ENCODE measurements at regions not wholly inside any gene's neighbourhood (a gene's known extent, or its start where the extent isn't known, plus 50 kb on each side); places are given as distances from the start of the nearest gene placed in this dataset.

GRCh38 chr6:71388856-71389527, 100.4 kb downstream of the OGFRL1 start:
- no peak overlapping the region for H3K4me3 Mint-ChIP-seq
- no peak overlapping the region for H3K27ac Mint-ChIP-seq
- H3K4me1 Mint-ChIP-seq (ENCODE audit: low read depth) = no peaks in the 10 kb centered on the region
- no peaks in the 10 kb centered on the region for H3K36me3 Mint-ChIP-seq (ENCODE audit: low read depth)
- no peaks in the 10 kb centered on the region for H3K9me3 Mint-ChIP-seq
- H3K27me3 Mint-ChIP-seq = peaks cover 13% of the 10 kb centered on the region

- H3K4me3 Mint-ChIP-seq = no peak overlapping the region
- no peaks in the 10 kb centered on the region for H3K36me3 Mint-ChIP-seq (ENCODE audit: low read depth)
- peaks cover 13% of the 10 kb centered on the region for H3K27me3 Mint-ChIP-seq
- no peaks in the 10 kb centered on the region for H3K4me1 Mint-ChIP-seq (ENCODE audit: low read depth)
- no peaks in the 10 kb centered on the region for H3K9me3 Mint-ChIP-seq
- H3K27ac Mint-ChIP-seq = no peak overlapping the region
Observed at GRCh38 chr6:71391126-71391525, 102.5 kb downstream of the OGFRL1 start.

GRCh38 chr6:71392276-71392675, 103.7 kb downstream of the OGFRL1 start:
- Mint-ChIP-seq H3K27me3 (peaks cover 13% of the 10 kb centered on the region), H3K36me3 (ENCODE audit: low read depth) (no peaks in the 10 kb centered on the region), H3K4me1 (ENCODE audit: low read depth) (no peaks in the 10 kb centered on the region), H3K27ac (no peak overlapping the region), H3K9me3 (no peaks in the 10 kb centered on the region), H3K4me3 (no peak overlapping the region)

GRCh38 chr6:71393471-71393870, 104.9 kb downstream of the OGFRL1 start:
- Mint-ChIP-seq H3K4me1 (ENCODE audit: low read depth) (no peaks in the 10 kb centered on the region), H3K27me3 (peaks cover 17% of the 10 kb centered on the region), H3K9me3 (no peaks in the 10 kb centered on the region), H3K27ac (no peak overlapping the region), H3K36me3 (ENCODE audit: low read depth) (no peaks in the 10 kb centered on the region), H3K4me3 (no peak overlapping the region)

GRCh38 chr6:71393981-71394432, 105.4 kb downstream of the OGFRL1 start:
- no peak overlapping the region for H3K4me3 Mint-ChIP-seq
- H3K27me3 Mint-ChIP-seq = peaks cover 17% of the 10 kb centered on the region
- no peak overlapping the region for H3K27ac Mint-ChIP-seq
- no peaks in the 10 kb centered on the region for H3K9me3 Mint-ChIP-seq
- no peaks in the 10 kb centered on the region for H3K4me1 Mint-ChIP-seq (ENCODE audit: low read depth)
- no peaks in the 10 kb centered on the region for H3K36me3 Mint-ChIP-seq (ENCODE audit: low read depth)

GRCh38 chr6:71394926-71395325, 106.3 kb downstream of the OGFRL1 start:
- Mint-ChIP-seq H3K27me3 (peaks cover 12% of the 10 kb centered on the region), H3K4me1 (ENCODE audit: low read depth) (no peaks in the 10 kb centered on the region), H3K27ac (no peak overlapping the region), H3K9me3 (no peaks in the 10 kb centered on the region), H3K4me3 (no peak overlapping the region), H3K36me3 (ENCODE audit: low read depth) (no peaks in the 10 kb centered on the region)

- Mint-ChIP-seq H3K36me3 (ENCODE audit: low read depth) (no peaks in the 10 kb centered on the region), H3K27ac (no peak overlapping the region), H3K4me1 (ENCODE audit: low read depth) (no peaks in the 10 kb centered on the region), H3K9me3 (no peaks in the 10 kb centered on the region), H3K4me3 (no peak overlapping the region), H3K27me3 (peaks cover 12% of the 10 kb centered on the region)
Observed at GRCh38 chr6:71395731-71396409, 107.3 kb downstream of the OGFRL1 start.

- no peak overlapping the region for H3K27ac Mint-ChIP-seq
- peaks cover 12% of the 10 kb centered on the region for H3K27me3 Mint-ChIP-seq
- H3K4me1 Mint-ChIP-seq (ENCODE audit: low read depth) = no peaks in the 10 kb centered on the region
- no peaks in the 10 kb centered on the region for H3K36me3 Mint-ChIP-seq (ENCODE audit: low read depth)
- H3K9me3 Mint-ChIP-seq = no peaks in the 10 kb centered on the region
- no peak overlapping the region for H3K4me3 Mint-ChIP-seq
Observed at GRCh38 chr6:71396410-71396801, 107.8 kb downstream of the OGFRL1 start.

- H3K27me3 Mint-ChIP-seq = peaks cover 11% of the 10 kb centered on the region
- H3K4me3 Mint-ChIP-seq = no peak overlapping the region
- no peaks in the 10 kb centered on the region for H3K9me3 Mint-ChIP-seq
- H3K4me1 Mint-ChIP-seq (ENCODE audit: low read depth) = no peaks in the 10 kb centered on the region
- no peak overlapping the region for H3K27ac Mint-ChIP-seq
- no peaks in the 10 kb centered on the region for H3K36me3 Mint-ChIP-seq (ENCODE audit: low read depth)
Observed at GRCh38 chr6:71399279-71399678, 110.7 kb downstream of the OGFRL1 start.

- no peak overlapping the region for H3K4me3 Mint-ChIP-seq
- no peaks in the 10 kb centered on the region for H3K4me1 Mint-ChIP-seq (ENCODE audit: low read depth)
Observed at GRCh38 chr6:71400852-71401251, 112.2 kb downstream of the OGFRL1 start.

GRCh38 chr6:71402096-71402495, 113.5 kb downstream of the OGFRL1 start:
- H3K9me3 Mint-ChIP-seq = no peaks in the 10 kb centered on the region

More at GRCh38 chr6:71400852-71401251, 112.2 kb downstream of the OGFRL1 start:
- H3K27ac Mint-ChIP-seq = no peak overlapping the region
- H3K36me3 Mint-ChIP-seq (ENCODE audit: low read depth) = no peaks in the 10 kb centered on the region
- no peaks in the 10 kb centered on the region for H3K9me3 Mint-ChIP-seq
- H3K27me3 Mint-ChIP-seq = peaks cover 16% of the 10 kb centered on the region

GRCh38 chr6:71403422-71404134, 115.0 kb downstream of the OGFRL1 start:
- Mint-ChIP-seq H3K36me3 (ENCODE audit: low read depth) (no peaks in the 10 kb centered on the region), H3K27ac (no peak overlapping the region), H3K27me3 (peaks cover 23% of the 10 kb centered on the region), H3K9me3 (no peaks in the 10 kb centered on the region), H3K4me1 (ENCODE audit: low read depth) (no peaks in the 10 kb centered on the region), H3K4me3 (no peak overlapping the region)

More at GRCh38 chr6:71402096-71402495, 113.5 kb downstream of the OGFRL1 start:
- Mint-ChIP-seq H3K4me3 (no peak overlapping the region), H3K27ac (no peak overlapping the region), H3K36me3 (ENCODE audit: low read depth) (no peaks in the 10 kb centered on the region), H3K4me1 (ENCODE audit: low read depth) (no peaks in the 10 kb centered on the region), H3K27me3 (peaks cover 22% of the 10 kb centered on the region)

- peaks cover 27% of the 10 kb centered on the region for H3K27me3 Mint-ChIP-seq
- H3K36me3 Mint-ChIP-seq (ENCODE audit: low read depth) = no peaks in the 10 kb centered on the region
- H3K9me3 Mint-ChIP-seq = no peaks in the 10 kb centered on the region
- no peak overlapping the region for H3K27ac Mint-ChIP-seq
- H3K4me1 Mint-ChIP-seq (ENCODE audit: low read depth) = no peaks in the 10 kb centered on the region
- no peak overlapping the region for H3K4me3 Mint-ChIP-seq
Observed at GRCh38 chr6:71404145-71404966, 115.7 kb downstream of the OGFRL1 start.

GRCh38 chr6:71404967-71405278, 116.3 kb downstream of the OGFRL1 start:
- H3K27ac Mint-ChIP-seq = no peak overlapping the region
- no peaks in the 10 kb centered on the region for H3K4me1 Mint-ChIP-seq (ENCODE audit: low read depth)
- H3K9me3 Mint-ChIP-seq = no peaks in the 10 kb centered on the region
- H3K27me3 Mint-ChIP-seq = peaks cover 27% of the 10 kb centered on the region
- no peaks in the 10 kb centered on the region for H3K36me3 Mint-ChIP-seq (ENCODE audit: low read depth)
- H3K4me3 Mint-ChIP-seq = no peak overlapping the region

GRCh38 chr6:71405416-71405815, 116.8 kb downstream of the OGFRL1 start:
- Mint-ChIP-seq H3K27ac (no peak overlapping the region), H3K27me3 (peaks cover 27% of the 10 kb centered on the region), H3K36me3 (ENCODE audit: low read depth) (no peaks in the 10 kb centered on the region), H3K9me3 (no peaks in the 10 kb centered on the region), H3K4me3 (no peak overlapping the region), H3K4me1 (ENCODE audit: low read depth) (no peaks in the 10 kb centered on the region)
